H9 (cell line): ENCODE measurements at regions not wholly inside any gene's neighbourhood (a gene's known extent, or its start where the extent isn't known, plus 50 kb on each side); places are given as distances from the start of the nearest gene placed in this dataset.

Source experiments
- DNase-seq: peaks from one replicate; pipeline ENCODE4 v3.0.0-alpha.2; 2017
- H2AFZ ChIP-seq: one replicate; pipeline ENCODE4 v1.6.1; 2013; ENCODE audit warnings: mild to moderate bottlenecking, low read length, control low read depth, moderate library complexity
- H2AK5ac ChIP-seq: 2 replicates; pipeline ENCODE4 v1.6.1; 2013; ENCODE audit warnings: low read length, control low read depth, mixed read lengths; ENCODE audit not compliant: insufficient read length
- H2BK120ac ChIP-seq: one replicate; pipeline ENCODE4 v1.6.1; 2013; ENCODE audit warnings: low read depth, mild to moderate bottlenecking, low read length, control low read depth, inconsistent platforms; ENCODE audit not compliant: poor library complexity, severe bottlenecking
- H2BK12ac ChIP-seq: 2 replicates; pipeline ENCODE4 v1.6.1; 2013; ENCODE audit warnings: low read length, control low read depth, mixed read lengths, low read depth; ENCODE audit not compliant: insufficient read length
- H2BK15ac ChIP-seq: 2 replicates; pipeline ENCODE4 v1.6.1; 2013; ENCODE audit warnings: low read depth, low read length, control low read depth
- H2BK20ac ChIP-seq: one replicate; pipeline ENCODE4 v1.6.1; 2013; ENCODE audit warnings: low read depth, mild to moderate bottlenecking, low read length, control low read depth, inconsistent platforms; ENCODE audit not compliant: poor library complexity, severe bottlenecking
- H2BK5ac ChIP-seq: 2 replicates; pipeline ENCODE4 v1.6.1; 2013; ENCODE audit warnings: low read length, control low read depth, mixed read lengths; ENCODE audit not compliant: insufficient read length
- H3K14ac ChIP-seq: 2 replicates; pipeline ENCODE4 v1.6.1; 2013; ENCODE audit warnings: low read length, control low read depth; ENCODE audit not compliant: insufficient read depth
- H3K18ac ChIP-seq: 2 replicates; pipeline ENCODE4 v1.6.1; 2013; ENCODE audit warnings: low read depth, mild to moderate bottlenecking, mixed read lengths, low read length, control low read depth; ENCODE audit not compliant: insufficient read length
- H3K23ac ChIP-seq: 2 replicates; pipeline ENCODE4 v1.6.1; 2013; ENCODE audit warnings: low read length, control low read depth, mixed read lengths, low read depth; ENCODE audit not compliant: insufficient read length
- H3K23me2 ChIP-seq: 2 replicates; pipeline ENCODE4 v1.6.1; 2013; ENCODE audit warnings: low read depth, mild to moderate bottlenecking, mixed read lengths, low read length, control low read depth; ENCODE audit not compliant: insufficient read length, poor library complexity, severe bottlenecking
- H3K27ac ChIP-seq: 2 replicates; pipeline ENCODE4 v1.5.1; 2013; ENCODE audit warnings: low read length, control low read depth, mixed read lengths, low read depth; ENCODE audit not compliant: insufficient read length
- H3K27me3 ChIP-seq: 2 replicates; pipeline ENCODE4 v1.6.1; 2013; ENCODE audit warnings: low read length, control low read depth, inconsistent platforms; ENCODE audit not compliant: insufficient read depth
- H3K4ac ChIP-seq: 2 replicates; pipeline ENCODE4 v1.6.1; 2013; ENCODE audit warnings: low read depth, mild to moderate bottlenecking, control low read depth, inconsistent platforms, low read length, moderate library complexity
- H3K4me1 ChIP-seq: 2 replicates; pipeline ENCODE4 v1.6.1; 2013; ENCODE audit warnings: low read length, control low read depth, inconsistent platforms; ENCODE audit not compliant: insufficient read depth
- H3K4me2 ChIP-seq: 2 replicates; pipeline ENCODE4 v1.6.1; 2013; ENCODE audit warnings: low read length, control low read depth, mixed read lengths; ENCODE audit not compliant: insufficient read length, insufficient read depth
- H3K56ac ChIP-seq: 2 replicates; pipeline ENCODE4 v1.6.1; 2013; ENCODE audit warnings: low read depth, mild to moderate bottlenecking, mixed read lengths, low read length, control low read depth; ENCODE audit not compliant: insufficient read length
- H3K79me1 ChIP-seq: 2 replicates; pipeline ENCODE4 v1.6.1; 2013; ENCODE audit warnings: low read depth, mild to moderate bottlenecking, moderate library complexity, low read length, control low read depth, inconsistent platforms; ENCODE audit not compliant: insufficient read depth, poor library complexity, severe bottlenecking
- H3K79me2 ChIP-seq: 2 replicates; pipeline ENCODE4 v1.6.1; 2013; ENCODE audit warnings: low read length, control low read depth, inconsistent platforms; ENCODE audit not compliant: insufficient read depth
- H3K9ac ChIP-seq: 2 replicates; pipeline ENCODE4 v1.6.1; 2013; ENCODE audit warnings: low read length, control low read depth, mixed read lengths; ENCODE audit not compliant: insufficient read length; ENCODE audit errors: extremely low read depth
- H3K9me3 ChIP-seq: one replicate; pipeline ENCODE4 v1.6.1; 2013; ENCODE audit warnings: low read depth, low read length, inconsistent platforms; ENCODE audit not compliant: control insufficient read depth
- H3T11ph ChIP-seq: one replicate; pipeline ENCODE4 v1.6.1; 2013; ENCODE audit warnings: mild to moderate bottlenecking, low read length, control low read depth, inconsistent platforms
- H4K20me1 ChIP-seq: one replicate; pipeline ENCODE4 v1.6.1; 2013; ENCODE audit not compliant: control insufficient read depth, insufficient read length, insufficient read depth
- H4K5ac ChIP-seq: 2 replicates; pipeline ENCODE4 v1.6.1; 2013; ENCODE audit warnings: low read depth, mild to moderate bottlenecking, mixed read lengths, low read length, control low read depth; ENCODE audit not compliant: insufficient read length
- H4K8ac ChIP-seq: replicated peaks from 2 replicates; pipeline ENCODE4 v1.6.1; 2013; ENCODE audit warnings: low read length, control low read depth, mixed read lengths, low read depth; ENCODE audit not compliant: insufficient read length
- H4K91ac ChIP-seq: 2 replicates; pipeline ENCODE4 v1.6.1; 2013; ENCODE audit warnings: low read depth, mild to moderate bottlenecking, moderate library complexity, mixed read lengths, low read length, control low read depth; ENCODE audit not compliant: insufficient read length
- H3K27ac Mint-ChIP-seq, 3 experiments: 2 replicates in 2 of 3; 3 replicates in 1 of 3; pipeline ENCODE4 v1.8.0; 2020 to 2021; ENCODE audit warnings: mixed read lengths in 3 of 3, mild to moderate bottlenecking in 1 of 3, moderate library complexity in 1 of 3
- H3K27me3 Mint-ChIP-seq: 2 replicates; pipeline ENCODE4 v1.8.0; 2021; ENCODE audit warnings: low read depth, mild to moderate bottlenecking, moderate library complexity, mixed read lengths
- H3K36me3 Mint-ChIP-seq, 3 experiments: 2 replicates in 2 of 3; 3 replicates in 1 of 3; pipeline ENCODE4 v1.8.0; 2020 to 2021; ENCODE audit warnings: low read depth in 3 of 3, mixed read lengths in 3 of 3; ENCODE audit not compliant: insufficient read depth in 1 of 3
- H3K4me1 Mint-ChIP-seq, 2 experiments: 2 replicates each; pipeline ENCODE4 v1.8.0; 2020; ENCODE audit warnings: mixed read lengths in 2 of 2
- H3K4me3 Mint-ChIP-seq, 2 experiments: 2 replicates in 1 of 2; 3 replicates in 1 of 2; pipeline ENCODE4 v1.8.0; 2020 to 2021; ENCODE audit warnings: mild to moderate bottlenecking in 2 of 2, mixed read lengths in 2 of 2, moderate library complexity in 1 of 2
- H3K9me3 Mint-ChIP-seq, 2 experiments: 2 replicates in 1 of 2; 3 replicates in 1 of 2; pipeline ENCODE4 v1.8.0; 2020; ENCODE audit warnings: mild to moderate bottlenecking in 2 of 2, mixed read lengths in 2 of 2, moderate library complexity in 1 of 2
- WGBS: extraction: QIAGEN DNeasy Blood & Tissue Kit; methylation state at CpG from one replicate; pipeline ENCODE4 v1.1.7; 2013; ENCODE audit warnings: missing lambda C conversion rate, low lambda C conversion rate, mixed read lengths; ENCODE audit not compliant: insufficient read length; ENCODE audit errors: extremely low coverage; 5-methylcytosine and 5-hydroxymethylcytosine counted together
- TF ChIP-seq, protein P1 (sequence below): fragments of 200-600 bp; sonication (generic); conservative IDR thresholded peaks from 3 replicates; pipeline ENCODE4 v1.8.0; 2021; ENCODE audit warnings: antibody characterized with exemption, mild to moderate bottlenecking

- Histone ChIP-seq H3K27me3 (peaks cover 2% of the 10 kb centered on the region; the same call in 1 of the 2 replicates), H3K14ac (no peak overlapping the region)
- H3K27ac Mint-ChIP-seq, result no peak overlapping the region
Measured at GRCh38 chr5:17148481-17148880, 69.0 kb upstream of the BASP1 start.

More at GRCh38 chr5:17148481-17148880, 69.0 kb upstream of the BASP1 start:
- H3K27me3 Mint-ChIP-seq, result peaks cover 1% of the 10 kb centered on the region
- no peaks in the 10 kb centered on the region for H3K79me1 ChIP-seq
- no peaks in the 10 kb centered on the region; the same call in 1 of the 2 replicates for H3K79me2 ChIP-seq
- no peaks in the 10 kb centered on the region for H3K9me3 ChIP-seq
- H3K56ac ChIP-seq, result no peak overlapping the region
- H3K4me3 Mint-ChIP-seq, result no peak overlapping the region
- H3K36me3 Mint-ChIP-seq, result peaks cover 0 to 4% (median 0%) of the 10 kb centered on the region in 3 experiments; a peak in 2 of 7 replicates
- H3K23me2 ChIP-seq, result no peaks in the 10 kb centered on the region
- no peak overlapping the region for H3T11ph ChIP-seq
- H3K4ac ChIP-seq, result no peak overlapping the region
- no peak overlapping the region for H2BK12ac ChIP-seq
- no peak overlapping the region for H4K5ac ChIP-seq
- no peak overlapping the region for H2BK5ac ChIP-seq
- H3K27ac ChIP-seq, result no peak overlapping the region
- no peak overlapping the region for H4K91ac ChIP-seq
- H3K9ac ChIP-seq, result no peak overlapping the region
- H3K23ac ChIP-seq, result no peak overlapping the region
- H3K9me3 Mint-ChIP-seq, result no peaks in the 10 kb centered on the region; a peak in 1 of 5 replicates
- peaks cover 52 to 63% of the 10 kb centered on the region in 2 experiments for H3K4me1 Mint-ChIP-seq
- H2AK5ac ChIP-seq, result no peak overlapping the region
- H2AFZ ChIP-seq, result no peak overlapping the region
- H4K20me1 ChIP-seq, result no peaks in the 10 kb centered on the region
- H3K4me1 ChIP-seq, result peaks cover 13% of the 10 kb centered on the region; the same call in 1 of the 2 replicates
- H4K8ac ChIP-seq, result no peak overlapping the region
- no CpG with 5 or more reads among the region's 1 CpG for WGBS
- H2BK120ac ChIP-seq, result no peak overlapping the region
- H2BK20ac ChIP-seq, result no peak overlapping the region
- no peak for DNase-seq
- TF ChIP-seq, protein P1, sequence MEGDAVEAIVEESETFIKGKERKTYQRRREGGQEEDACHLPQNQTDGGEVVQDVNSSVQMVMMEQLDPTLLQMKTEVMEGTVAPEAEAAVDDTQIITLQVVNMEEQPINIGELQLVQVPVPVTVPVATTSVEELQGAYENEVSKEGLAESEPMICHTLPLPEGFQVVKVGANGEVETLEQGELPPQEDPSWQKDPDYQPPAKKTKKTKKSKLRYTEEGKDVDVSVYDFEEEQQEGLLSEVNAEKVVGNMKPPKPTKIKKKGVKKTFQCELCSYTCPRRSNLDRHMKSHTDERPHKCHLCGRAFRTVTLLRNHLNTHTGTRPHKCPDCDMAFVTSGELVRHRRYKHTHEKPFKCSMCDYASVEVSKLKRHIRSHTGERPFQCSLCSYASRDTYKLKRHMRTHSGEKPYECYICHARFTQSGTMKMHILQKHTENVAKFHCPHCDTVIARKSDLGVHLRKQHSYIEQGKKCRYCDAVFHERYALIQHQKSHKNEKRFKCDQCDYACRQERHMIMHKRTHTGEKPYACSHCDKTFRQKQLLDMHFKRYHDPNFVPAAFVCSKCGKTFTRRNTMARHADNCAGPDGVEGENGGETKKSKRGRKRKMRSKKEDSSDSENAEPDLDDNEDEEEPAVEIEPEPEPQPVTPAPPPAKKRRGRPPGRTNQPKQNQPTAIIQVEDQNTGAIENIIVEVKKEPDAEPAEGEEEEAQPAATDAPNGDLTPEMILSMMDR, result no peak
- no peak overlapping the region for H2BK15ac ChIP-seq
- no peak overlapping the region for H3K4me2 ChIP-seq
- no peak overlapping the region for H3K18ac ChIP-seq
